Fibroblast of lung (primary cell): ENCODE measurements at regions not wholly inside any gene's neighbourhood (a gene's known extent, or its start where the extent isn't known, plus 50 kb on each side); places are given as distances from the start of the nearest gene placed in this dataset.

Source experiments
- DNase-seq, 2 donors: peaks; one replicate each; pipeline versions ENCODE4 v3.0.0 to v3.0.0-alpha.2; 2010; ENCODE audit warnings: low read depth in 2 of 2
- H2AFZ ChIP-seq: 2 replicates; pipeline ENCODE4 v1.5.1; 2012; ENCODE audit warnings: low read length, control low read depth, inconsistent platforms
- H3K27ac ChIP-seq: 2 replicates; pipeline ENCODE4 v1.5.1; 2011; ENCODE audit warnings: low read length, control low read depth; ENCODE audit not compliant: insufficient read depth
- H3K27me3 ChIP-seq: 2 replicates; pipeline ENCODE4 v1.5.1; 2011; ENCODE audit warnings: mild to moderate bottlenecking, low read length; ENCODE audit not compliant: control insufficient read depth, insufficient read depth
- H3K36me3 ChIP-seq: 2 replicates; pipeline ENCODE4 v1.5.1; 2011; ENCODE audit warnings: low read length; ENCODE audit not compliant: control insufficient read depth, insufficient read depth
- H3K4me1 ChIP-seq: 2 replicates; pipeline ENCODE4 v1.5.1; 2011; ENCODE audit warnings: low read length; ENCODE audit not compliant: control insufficient read depth, insufficient read depth; ENCODE audit errors: extremely low read depth
- H3K4me2 ChIP-seq: 2 replicates; pipeline ENCODE4 v1.5.1; 2011; ENCODE audit warnings: low read length, control low read depth; ENCODE audit not compliant: insufficient read depth; ENCODE audit errors: extremely low read depth
- H3K4me3 ChIP-seq, 4 experiments: fragments of 200-600 bp in 1 of 4; sonication (generic) in 1 of 4; replicated peaks in 1 of 4; 2 replicates each; pipeline ENCODE4 v1.5.1; 2011 to 2016; ENCODE audit warnings: low read length in 4 of 4, low read depth in 3 of 4, mild to moderate bottlenecking in 3 of 4, control low read depth in 2 of 4, inconsistent platforms in 1 of 4, mixed read lengths in 1 of 4; ENCODE audit not compliant: insufficient read depth in 1 of 4; ENCODE audit errors: control extremely low read depth in 1 of 4
- H3K79me2 ChIP-seq: 2 replicates; pipeline ENCODE4 v1.5.1; 2012; ENCODE audit warnings: mild to moderate bottlenecking, low read length, inconsistent platforms; ENCODE audit not compliant: control insufficient read depth, insufficient read depth
- H3K9ac ChIP-seq: 2 replicates; pipeline ENCODE4 v1.5.1; 2011; ENCODE audit warnings: mild to moderate bottlenecking, low read length, control low read depth; ENCODE audit not compliant: insufficient read depth
- H3K9me3 ChIP-seq: 2 replicates; pipeline ENCODE4 v1.5.1; 2012; ENCODE audit warnings: low read depth, low read length; ENCODE audit not compliant: control insufficient read depth, insufficient read depth
- H4K20me1 ChIP-seq: 2 replicates; pipeline ENCODE4 v1.5.1; 2011; ENCODE audit warnings: low read length; ENCODE audit not compliant: control insufficient read depth, insufficient read depth; ENCODE audit errors: extremely low read depth
- EZH2 ChIP-seq: IDR thresholded peaks from 2 replicates; pipeline ENCODE4 v1.5.1; 2012; ENCODE audit warnings: low read length, control low read depth, mild to moderate bottlenecking; ENCODE audit errors: missing control alignments
- TF ChIP-seq, protein P1 (sequence below), 2 donors: IDR thresholded peaks in 1 of 2; conservative IDR thresholded peaks in 1 of 2; 1 replicate in 1 of 2; 2 replicates in 1 of 2; pipeline ENCODE4 v1.5.1; 2011 to 2012; ENCODE audit warnings: low read length in 2 of 2, control low read depth in 1 of 2, inconsistent platforms in 1 of 2, low read depth in 1 of 2, mild to moderate bottlenecking in 1 of 2

DNA sequence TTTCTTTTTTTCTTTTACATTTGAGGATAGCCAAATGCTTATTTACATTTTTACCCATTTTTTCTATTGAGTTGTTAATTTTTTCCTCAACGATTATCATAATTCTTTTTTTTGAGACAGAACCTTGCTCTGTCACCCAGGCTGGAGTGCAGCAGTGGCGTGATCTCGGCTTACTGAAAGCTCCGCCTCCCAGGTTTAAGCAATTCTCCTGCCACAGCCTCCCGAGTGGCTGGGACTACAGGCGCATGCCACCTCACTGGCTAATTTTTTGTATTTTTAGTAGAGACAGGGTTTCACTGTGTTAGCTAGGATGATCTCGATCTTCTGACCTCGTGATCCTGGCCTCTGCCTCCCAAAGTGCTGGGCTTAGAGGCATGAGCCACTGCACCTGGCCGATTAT lies 208.7 kb downstream of the LIG4 start:
- H3K4me3 ChIP-seq: no peak overlapping the region
- H3K27me3 ChIP-seq: no peaks in the 10 kb centered on the region
- H4K20me1 ChIP-seq: no peaks in the 10 kb centered on the region
- no peaks in the 10 kb centered on the region for H3K36me3 ChIP-seq
- no peak overlapping the region for H3K4me2 ChIP-seq
- H3K79me2 ChIP-seq: no peaks in the 10 kb centered on the region
- H3K4me1 ChIP-seq: no peaks in the 10 kb centered on the region
- no peaks in the 10 kb centered on the region for H3K9me3 ChIP-seq
- H2AFZ ChIP-seq: no peak overlapping the region
- no peak for DNase-seq
- H3K9ac ChIP-seq: no peak overlapping the region
- no peak for TF ChIP-seq EZH2
- TF ChIP-seq, protein P1, sequence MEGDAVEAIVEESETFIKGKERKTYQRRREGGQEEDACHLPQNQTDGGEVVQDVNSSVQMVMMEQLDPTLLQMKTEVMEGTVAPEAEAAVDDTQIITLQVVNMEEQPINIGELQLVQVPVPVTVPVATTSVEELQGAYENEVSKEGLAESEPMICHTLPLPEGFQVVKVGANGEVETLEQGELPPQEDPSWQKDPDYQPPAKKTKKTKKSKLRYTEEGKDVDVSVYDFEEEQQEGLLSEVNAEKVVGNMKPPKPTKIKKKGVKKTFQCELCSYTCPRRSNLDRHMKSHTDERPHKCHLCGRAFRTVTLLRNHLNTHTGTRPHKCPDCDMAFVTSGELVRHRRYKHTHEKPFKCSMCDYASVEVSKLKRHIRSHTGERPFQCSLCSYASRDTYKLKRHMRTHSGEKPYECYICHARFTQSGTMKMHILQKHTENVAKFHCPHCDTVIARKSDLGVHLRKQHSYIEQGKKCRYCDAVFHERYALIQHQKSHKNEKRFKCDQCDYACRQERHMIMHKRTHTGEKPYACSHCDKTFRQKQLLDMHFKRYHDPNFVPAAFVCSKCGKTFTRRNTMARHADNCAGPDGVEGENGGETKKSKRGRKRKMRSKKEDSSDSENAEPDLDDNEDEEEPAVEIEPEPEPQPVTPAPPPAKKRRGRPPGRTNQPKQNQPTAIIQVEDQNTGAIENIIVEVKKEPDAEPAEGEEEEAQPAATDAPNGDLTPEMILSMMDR (conservative IDR thresholded peaks at IDR 0.05 in 1 of 2, IDR thresholded peaks at IDR 0.05 in 1 of 2; ENCODE audit: low read depth in 1 of 2, low read length in 2 of 2): no peak
- no peak overlapping the region for H3K27ac ChIP-seq

DNA sequence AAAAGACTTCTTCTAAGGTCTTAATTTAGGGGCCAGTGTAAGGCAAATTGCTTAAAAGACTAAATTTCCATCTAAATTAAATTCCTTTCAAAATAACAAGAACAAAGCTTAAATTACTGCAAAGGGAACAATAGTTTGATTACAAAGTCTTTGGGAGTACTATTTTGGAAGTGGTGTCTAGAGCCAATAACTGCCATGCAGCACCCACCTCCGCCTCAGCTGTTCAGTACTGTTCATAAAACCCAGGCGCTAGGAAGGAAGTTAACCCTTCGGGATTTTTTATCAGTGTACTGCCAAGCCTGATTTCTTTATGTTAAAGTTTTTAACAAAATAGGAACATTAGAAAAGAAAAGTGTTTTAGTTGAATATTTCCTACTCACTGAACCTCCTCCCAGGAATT lies 210.1 kb downstream of the LIG4 start:
- Histone ChIP-seq H3K4me1 (no peaks in the 10 kb centered on the region), H3K36me3 (no peaks in the 10 kb centered on the region), H3K79me2 (no peaks in the 10 kb centered on the region), H4K20me1 (no peaks in the 10 kb centered on the region), H3K27me3 (no peaks in the 10 kb centered on the region), H2AFZ (no peak overlapping the region), H3K4me3 (no peak overlapping the region), H3K9me3 (no peaks in the 10 kb centered on the region), H3K9ac (no peak overlapping the region), H3K4me2 (no peak overlapping the region), H3K27ac (no peak overlapping the region)
- no peak for TF ChIP-seq EZH2
- TF ChIP-seq, protein P1 (conservative IDR thresholded peaks at IDR 0.05 in 1 of 2, IDR thresholded peaks at IDR 0.05 in 1 of 2; ENCODE audit: low read depth in 1 of 2, low read length in 2 of 2): no peak
- DNase-seq: no peak

DNA sequence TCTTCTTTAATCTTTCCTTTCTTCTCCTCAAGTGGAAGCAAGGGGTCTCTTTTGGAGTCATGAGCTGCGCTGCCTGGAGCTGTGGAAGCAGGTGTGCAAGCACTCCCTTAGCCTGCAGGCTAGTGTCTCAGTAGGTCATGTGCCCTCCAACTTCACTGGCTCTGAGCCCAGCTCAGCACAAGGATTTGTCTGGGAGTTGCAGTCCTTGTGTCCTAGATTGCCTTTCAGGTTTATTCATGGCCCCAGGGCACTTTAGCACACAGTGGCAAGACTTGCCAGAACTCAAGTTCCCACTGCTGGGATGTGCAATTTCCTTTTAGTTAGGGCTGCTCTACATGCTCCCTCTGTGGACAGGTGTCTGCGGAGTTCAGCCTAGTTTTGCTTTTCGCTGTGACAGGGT lies 211.7 kb downstream of the LIG4 start:
- no peaks in the 10 kb centered on the region for H4K20me1 ChIP-seq
- H3K36me3 ChIP-seq: no peaks in the 10 kb centered on the region
- no peak for DNase-seq
- H3K27me3 ChIP-seq: no peaks in the 10 kb centered on the region
- no peak overlapping the region for H3K9ac ChIP-seq
- no peak overlapping the region for H3K4me2 ChIP-seq
- H3K79me2 ChIP-seq: no peaks in the 10 kb centered on the region
- no peaks in the 10 kb centered on the region for H3K4me1 ChIP-seq
- TF ChIP-seq EZH2: no peak
- TF ChIP-seq, protein P1 (conservative IDR thresholded peaks at IDR 0.05 in 1 of 2, IDR thresholded peaks at IDR 0.05 in 1 of 2; ENCODE audit: low read depth in 1 of 2, low read length in 2 of 2): no peak
- no peak overlapping the region for H3K4me3 ChIP-seq
- no peak overlapping the region for H3K27ac ChIP-seq
- H3K9me3 ChIP-seq: no peaks in the 10 kb centered on the region
- H2AFZ ChIP-seq: no peak overlapping the region
